Stimulated activated CD8-positive, alpha-beta memory T cell treated with anti-CD3 and anti-CD28 coated beads, Interleukin-4, amount 100 ng/mL, for 24 hours (primary cell): ENCODE measurements at regions not wholly inside any gene's neighbourhood (a gene's known extent, or its start where the extent isn't known, plus 50 kb on each side); places are given as distances from the start of the nearest gene placed in this dataset.

Experiments
- DNase-seq: peaks from one replicate; pipeline ENCODE4 v3.0.0-alpha.2; 2020; ENCODE audit warnings: low read depth

- DNase-seq: no peak
These were observed 575.8 kb downstream of the TLE1 start for GRCh38 chr9:81113453-81114124.

- no peak for DNase-seq
These were observed 576.5 kb downstream of the TLE1 start for GRCh38 chr9:81112627-81113452.

GRCh38 chr9:81108821-81109220 lies 580.5 kb downstream of the TLE1 start:
- no peak for DNase-seq

- DNase-seq: no peak
These were observed 581.0 kb downstream of the TLE1 start for GRCh38 chr9:81108391-81108790.

GRCh38 chr9:81103597-81104471 lies 585.5 kb downstream of the TLE1 start:
- DNase-seq: no peak

- DNase-seq: no peak
These were observed 592.1 kb downstream of the TLE1 start for GRCh38 chr9:81097131-81097847.

- no peak for DNase-seq
These were observed 592.7 kb downstream of the TLE1 start for GRCh38 chr9:81096625-81097024.

- DNase-seq: no peak
These were observed 597.3 kb downstream of the TLE1 start for GRCh38 chr9:81092057-81092456.

- DNase-seq: no peak
These were observed 601.0 kb downstream of the TLE1 start for GRCh38 chr9:81088341-81088740.

GRCh38 chr9:81086416-81086815 lies 602.9 kb downstream of the TLE1 start:
- DNase-seq: no peak

- no peak for DNase-seq
These were observed 605.4 kb downstream of the TLE1 start for GRCh38 chr9:81083854-81084512.

- no peak for DNase-seq
These were observed 606.3 kb downstream of the TLE1 start for GRCh38 chr9:81083067-81083466.

GRCh38 chr9:81082221-81082620 lies 607.1 kb downstream of the TLE1 start:
- DNase-seq: no peak

- no peak for DNase-seq
These were observed 608.4 kb downstream of the TLE1 start for GRCh38 chr9:81080900-81081299.

GRCh38 chr9:81080185-81080584 lies 609.2 kb downstream of the TLE1 start:
- DNase-seq: no peak

GRCh38 chr9:81079055-81079454 lies 610.3 kb downstream of the TLE1 start:
- no peak for DNase-seq

GRCh38 chr9:81078555-81078954 lies 610.8 kb downstream of the TLE1 start:
- DNase-seq: no peak

- no peak for DNase-seq
These were observed 611.8 kb downstream of the TLE1 start for GRCh38 chr9:81077572-81077971.

GRCh38 chr9:81076131-81076530 lies 613.2 kb downstream of the TLE1 start:
- no peak for DNase-seq

GRCh38 chr9:81074221-81074620 lies 615.1 kb downstream of the TLE1 start:
- no peak for DNase-seq

GRCh38 chr9:81073821-81074220 lies 615.5 kb downstream of the TLE1 start:
- no peak for DNase-seq
